ENCODE measurements at regions not wholly inside any gene's neighbourhood (a gene's known extent, or its start where the extent isn't known, plus 50 kb on each side); places are given as distances from the start of the nearest gene placed in this dataset.

- TF ChIP-seq CTCF (conservative IDR thresholded peaks at IDR 0.05; ENCODE audit: low read length) (no peak), EZH2phosphoT487 (IDR thresholded peaks at IDR 0.05; ENCODE audit: borderline replicate concordance) (no peak)
Measured at GRCh38 chr6:165229216-165229615, 80.2 kb downstream of the C6orf118 start.
